ENCODE measurements at regions not wholly inside any gene's neighbourhood (a gene's known extent, or its start where the extent isn't known, plus 50 kb on each side); places are given as distances from the start of the nearest gene placed in this dataset.

GRCh38 chr1:60577029-60577428, 503.5 kb upstream of the C1orf87 start:
- Histone ChIP-seq H3K23ac (ENCODE audit: low read length in 2 of 2) (no peak overlapping the region), H2AFZ (ENCODE audit: low read depth, low read length) (no peak overlapping the region), H2BK5ac (ENCODE audit: low read depth, low read length, poor library complexity, severe bottlenecking) (no peak overlapping the region), H4K91ac (ENCODE audit: low read length) (no peak overlapping the region), H3K4me1 (ENCODE audit: control insufficient read depth, insufficient read depth, low read depth, low read length) (peaks cover 2% of the 10 kb centered on the region), H3K27ac (ENCODE audit: low read length, poor library complexity, severe bottlenecking) (no peak overlapping the region), H3K4ac (ENCODE audit: low read depth in 1 of 2, low read length in 2 of 2) (no peak overlapping the region), H3K18ac (ENCODE audit: low read depth in 1 of 2, low read length in 2 of 2) (no peak overlapping the region), H3K36me3 (ENCODE audit: control insufficient read depth in 1 of 2, insufficient read depth in 2 of 2, low read depth in 1 of 2, low read length in 2 of 2) (no peaks in the 10 kb centered on the region), H3K14ac (ENCODE audit: low read length in 2 of 2) (no peak overlapping the region), H2BK12ac (ENCODE audit: low read length in 2 of 2) (no peak overlapping the region), H3K9me3 (ENCODE audit: control insufficient read depth, low read length) (peaks cover 7% of the 10 kb centered on the region), H2BK120ac (ENCODE audit: low read depth, low read length) (no peak overlapping the region), H3K4me3 (ENCODE audit: insufficient read depth in 1 of 2, low read depth in 1 of 2, low read length in 2 of 2) (no peak overlapping the region), H2AK5ac (ENCODE audit: low read length, severe bottlenecking) (no peak overlapping the region), H3K79me1 (replicated peaks; ENCODE audit: low read length, poor library complexity, severe bottlenecking) (no peaks in the 10 kb centered on the region), H2BK15ac (ENCODE audit: low read depth, poor library complexity, severe bottlenecking) (no peak overlapping the region), H3K27me3 (ENCODE audit: control insufficient read depth in 1 of 2, insufficient read depth in 1 of 2, low read length in 2 of 2) (no peaks in the 10 kb centered on the region), H4K8ac (ENCODE audit: low read length) (no peak overlapping the region), H3K4me2 (ENCODE audit: low read length, poor library complexity, severe bottlenecking) (no peak overlapping the region), H3K9ac (ENCODE audit: low read length) (no peak overlapping the region)
- DNase-seq = no peak
- WGBS = 77% methylated on average over 2 of the region's 2 CpGs

DNA sequence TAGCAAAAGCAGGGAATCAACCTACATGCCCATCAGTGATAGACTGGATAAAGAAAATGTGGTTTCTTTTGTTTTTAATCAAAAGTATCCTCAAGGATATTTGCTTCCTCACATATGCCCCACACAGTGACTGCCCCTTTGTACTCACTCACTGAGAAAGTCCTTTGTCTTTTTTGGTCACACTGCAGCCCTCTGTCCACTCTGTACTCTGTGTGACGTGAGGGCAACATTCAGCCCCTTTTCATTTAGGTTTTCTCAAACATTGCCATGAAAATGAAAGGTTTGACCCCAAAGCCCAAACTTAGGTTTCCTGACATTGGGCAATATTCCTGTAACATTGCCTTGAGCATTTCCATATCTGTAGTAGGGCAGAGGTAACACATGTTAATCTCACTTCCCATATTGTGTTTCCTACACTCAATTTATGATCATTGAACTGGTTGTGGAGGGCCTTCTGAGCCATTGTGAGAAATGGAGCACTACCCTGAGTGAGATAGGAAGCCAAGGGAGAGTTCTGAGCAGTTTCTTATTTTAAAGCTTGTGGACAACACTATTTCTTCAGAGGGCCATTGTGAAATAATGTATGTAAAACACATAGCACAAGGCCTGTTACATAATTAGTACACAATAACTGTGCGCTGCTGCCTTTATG, 501.9 kb upstream of the C1orf87 start:
- DNase-seq = no peak
- Histone ChIP-seq H2BK5ac (ENCODE audit: low read depth, low read length, poor library complexity, severe bottlenecking) (no peak overlapping the region), H3K36me3 (ENCODE audit: control insufficient read depth in 1 of 2, insufficient read depth in 2 of 2, low read depth in 1 of 2, low read length in 2 of 2) (no peaks in the 10 kb centered on the region), H2AFZ (ENCODE audit: low read depth, low read length) (no peak overlapping the region), H3K4me1 (ENCODE audit: control insufficient read depth, insufficient read depth, low read depth, low read length) (peaks cover 2% of the 10 kb centered on the region), H2AK5ac (ENCODE audit: low read length, severe bottlenecking) (no peak overlapping the region), H3K9me3 (ENCODE audit: control insufficient read depth, low read length) (no peaks in the 10 kb centered on the region), H3K27ac (ENCODE audit: low read length, poor library complexity, severe bottlenecking) (no peak overlapping the region), H4K8ac (ENCODE audit: low read length) (no peak overlapping the region), H2BK120ac (ENCODE audit: low read depth, low read length) (no peak overlapping the region), H3K27me3 (ENCODE audit: control insufficient read depth in 1 of 2, insufficient read depth in 1 of 2, low read length in 2 of 2) (no peaks in the 10 kb centered on the region), H3K79me1 (replicated peaks; ENCODE audit: low read length, poor library complexity, severe bottlenecking) (no peaks in the 10 kb centered on the region), H3K9ac (ENCODE audit: low read length) (no peak overlapping the region), H2BK12ac (ENCODE audit: low read length in 2 of 2) (no peak overlapping the region), H3K4ac (ENCODE audit: low read depth in 1 of 2, low read length in 2 of 2) (no peak overlapping the region), H2BK15ac (ENCODE audit: low read depth, poor library complexity, severe bottlenecking) (no peak overlapping the region), H3K4me2 (ENCODE audit: low read length, poor library complexity, severe bottlenecking) (no peak overlapping the region), H3K4me3 (ENCODE audit: insufficient read depth in 1 of 2, low read depth in 1 of 2, low read length in 2 of 2) (no peak overlapping the region), H3K23ac (ENCODE audit: low read length in 2 of 2) (no peak overlapping the region), H4K91ac (ENCODE audit: low read length) (no peak overlapping the region), H3K18ac (ENCODE audit: low read depth in 1 of 2, low read length in 2 of 2) (no peak overlapping the region), H3K14ac (ENCODE audit: low read length in 2 of 2) (no peak overlapping the region)
- WGBS = 91% methylated on average over 1 of the region's 2 CpGs

DNA sequence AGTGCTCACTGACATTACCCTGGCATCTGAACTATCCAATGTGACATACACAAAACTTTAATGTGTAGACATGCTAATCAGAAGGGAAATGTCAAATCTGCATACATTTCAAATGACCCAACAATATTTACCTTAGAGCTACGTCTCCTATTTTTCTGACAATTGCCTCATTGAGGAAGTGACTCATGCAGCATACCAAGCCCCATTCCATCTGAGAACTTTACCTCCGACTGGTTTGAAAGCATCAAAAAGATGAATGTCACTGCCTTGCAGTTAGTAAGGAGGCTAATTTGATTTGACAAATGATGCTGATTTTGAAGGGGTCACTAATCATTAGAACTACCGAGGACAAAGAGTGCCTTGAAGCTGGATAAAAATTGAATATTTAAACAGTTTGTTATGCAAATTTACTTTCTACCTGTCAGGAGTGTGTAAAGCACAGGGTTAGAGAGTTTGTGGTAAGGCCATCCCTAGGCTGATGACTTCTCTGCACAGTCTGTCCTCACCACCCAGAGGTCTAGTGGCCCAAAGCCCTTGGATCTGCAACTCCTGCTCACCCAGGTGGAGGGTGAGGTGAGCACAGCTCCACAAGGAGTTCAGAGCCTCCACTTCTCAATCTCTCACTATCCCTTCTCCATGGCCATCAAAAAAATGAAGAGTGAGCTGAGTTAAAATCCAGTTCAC, 500.3 kb upstream of the C1orf87 start:
- Histone ChIP-seq H3K9ac (ENCODE audit: low read length) (no peak overlapping the region), H2AK5ac (ENCODE audit: low read length, severe bottlenecking) (no peak overlapping the region), H2BK12ac (ENCODE audit: low read length in 2 of 2) (no peak overlapping the region), H3K27me3 (ENCODE audit: control insufficient read depth in 1 of 2, insufficient read depth in 1 of 2, low read length in 2 of 2) (no peaks in the 10 kb centered on the region), H3K14ac (ENCODE audit: low read length in 2 of 2) (no peak overlapping the region), H3K9me3 (ENCODE audit: control insufficient read depth, low read length) (no peaks in the 10 kb centered on the region), H3K4ac (ENCODE audit: low read depth in 1 of 2, low read length in 2 of 2) (no peak overlapping the region), H2BK120ac (ENCODE audit: low read depth, low read length) (no peak overlapping the region), H3K36me3 (ENCODE audit: control insufficient read depth in 1 of 2, insufficient read depth in 2 of 2, low read depth in 1 of 2, low read length in 2 of 2) (no peaks in the 10 kb centered on the region), H3K4me2 (ENCODE audit: low read length, poor library complexity, severe bottlenecking) (no peak overlapping the region), H3K23ac (ENCODE audit: low read length in 2 of 2) (no peak overlapping the region), H3K79me1 (replicated peaks; ENCODE audit: low read length, poor library complexity, severe bottlenecking) (no peaks in the 10 kb centered on the region), H3K18ac (ENCODE audit: low read depth in 1 of 2, low read length in 2 of 2) (peak overlapping the region in 1 of 2 experiments; percentile 68), H2AFZ (ENCODE audit: low read depth, low read length) (no peak overlapping the region), H3K27ac (ENCODE audit: low read length, poor library complexity, severe bottlenecking) (no peak overlapping the region), H4K91ac (ENCODE audit: low read length) (no peak overlapping the region), H2BK15ac (ENCODE audit: low read depth, poor library complexity, severe bottlenecking) (no peak overlapping the region), H3K4me3 (ENCODE audit: insufficient read depth in 1 of 2, low read depth in 1 of 2, low read length in 2 of 2) (no peak overlapping the region), H3K4me1 (ENCODE audit: control insufficient read depth, insufficient read depth, low read depth, low read length) (peaks cover 2% of the 10 kb centered on the region), H4K8ac (ENCODE audit: low read length) (no peak overlapping the region), H2BK5ac (ENCODE audit: low read depth, low read length, poor library complexity, severe bottlenecking) (no peak overlapping the region)
- peak; percentile 21 for DNase-seq
- WGBS = 10% methylated on average over 3 of the region's 3 CpGs

DNA sequence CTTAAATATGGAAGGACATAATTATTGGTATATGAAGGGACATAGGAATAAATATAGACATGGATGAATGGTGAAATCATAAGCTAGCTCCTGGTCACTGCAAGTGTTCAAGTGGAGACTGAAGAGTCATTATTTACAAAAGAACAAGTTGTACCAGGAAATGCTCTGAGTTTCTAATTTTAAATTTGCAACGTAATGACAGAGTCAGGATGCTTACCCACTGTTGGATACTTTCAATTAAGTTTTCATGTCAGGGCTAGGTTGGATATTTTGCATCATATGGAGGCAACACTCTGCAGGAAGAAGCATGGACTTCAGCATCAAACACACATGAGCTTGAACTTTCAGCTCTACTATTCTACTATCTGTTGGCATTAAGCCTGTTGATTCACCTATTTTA, 499.6 kb upstream of the C1orf87 start:
- Histone ChIP-seq H3K18ac (ENCODE audit: low read depth in 1 of 2, low read length in 2 of 2) (no peak overlapping the region), H3K4me3 (ENCODE audit: insufficient read depth in 1 of 2, low read depth in 1 of 2, low read length in 2 of 2) (no peak overlapping the region), H3K14ac (ENCODE audit: low read length in 2 of 2) (no peak overlapping the region), H3K27me3 (ENCODE audit: control insufficient read depth in 1 of 2, insufficient read depth in 1 of 2, low read length in 2 of 2) (no peaks in the 10 kb centered on the region), H2BK120ac (ENCODE audit: low read depth, low read length) (no peak overlapping the region), H4K8ac (ENCODE audit: low read length) (no peak overlapping the region), H2BK5ac (ENCODE audit: low read depth, low read length, poor library complexity, severe bottlenecking) (no peak overlapping the region), H2AFZ (ENCODE audit: low read depth, low read length) (no peak overlapping the region), H2AK5ac (ENCODE audit: low read length, severe bottlenecking) (no peak overlapping the region), H3K9ac (ENCODE audit: low read length) (no peak overlapping the region), H2BK12ac (ENCODE audit: low read length in 2 of 2) (no peak overlapping the region), H3K36me3 (ENCODE audit: control insufficient read depth in 1 of 2, insufficient read depth in 2 of 2, low read depth in 1 of 2, low read length in 2 of 2) (no peaks in the 10 kb centered on the region), H3K4ac (ENCODE audit: low read depth in 1 of 2, low read length in 2 of 2) (no peak overlapping the region), H3K27ac (ENCODE audit: low read length, poor library complexity, severe bottlenecking) (no peak overlapping the region), H3K79me1 (replicated peaks; ENCODE audit: low read length, poor library complexity, severe bottlenecking) (no peaks in the 10 kb centered on the region), H4K91ac (ENCODE audit: low read length) (no peak overlapping the region), H2BK15ac (ENCODE audit: low read depth, poor library complexity, severe bottlenecking) (no peak overlapping the region), H3K23ac (ENCODE audit: low read length in 2 of 2) (no peak overlapping the region), H3K4me2 (ENCODE audit: low read length, poor library complexity, severe bottlenecking) (no peak overlapping the region), H3K4me1 (ENCODE audit: control insufficient read depth, insufficient read depth, low read depth, low read length) (peaks cover 2% of the 10 kb centered on the region), H3K9me3 (ENCODE audit: control insufficient read depth, low read length) (no peaks in the 10 kb centered on the region)
- peak; percentile 29 for DNase-seq
- 0% methylated on average over 1 of the region's 1 CpG for WGBS
